Activated naive CD4-positive, alpha-beta T cell treated with anti-CD3 and anti-CD28 coated beads for 36 hours (primary cell): ENCODE measurements at regions not wholly inside any gene's neighbourhood (a gene's known extent, or its start where the extent isn't known, plus 50 kb on each side); places are given as distances from the start of the nearest gene placed in this dataset.

ENCODE experiments used
- CTCF ChIA-PET: fragments of 350-600 bp; sonication (Branson Sonifier 250); formaldehyde crosslinking; loops from one replicate; lab custom pipeline; 2021; ENCODE audit warnings: antibody characterized with exemption; lab: Charles Lee
- DNase-seq: peaks from one replicate; pipeline ENCODE4 v3.0.0-alpha.2; 2020
- H3K27ac Mint-ChIP-seq: one replicate; pipeline ENCODE4 v1.8.0; 2021; ENCODE audit warnings: mild to moderate bottlenecking, mixed read lengths
- H3K27me3 Mint-ChIP-seq: one replicate; pipeline ENCODE4 v1.8.0; 2021; ENCODE audit warnings: low read depth, mixed read lengths
- H3K36me3 Mint-ChIP-seq: one replicate; pipeline ENCODE4 v1.8.0; 2021; ENCODE audit warnings: low read depth, mixed read lengths
- H3K4me1 Mint-ChIP-seq: one replicate; pipeline ENCODE4 v1.8.0; 2021; ENCODE audit warnings: low read depth, mixed read lengths
- H3K4me3 Mint-ChIP-seq: one replicate; pipeline ENCODE4 v1.8.0; 2021; ENCODE audit warnings: mild to moderate bottlenecking, moderate library complexity, mixed read lengths
- H3K9me3 Mint-ChIP-seq: one replicate; pipeline ENCODE4 v1.8.0; 2021; ENCODE audit warnings: mixed read lengths
- intact Hi-C: fragments of 100-400 bp; cut with micrococcal nuclease; formaldehyde crosslinking; loops from one replicate; pipeline ENCODE4 v1.15.1; 2023

DNA sequence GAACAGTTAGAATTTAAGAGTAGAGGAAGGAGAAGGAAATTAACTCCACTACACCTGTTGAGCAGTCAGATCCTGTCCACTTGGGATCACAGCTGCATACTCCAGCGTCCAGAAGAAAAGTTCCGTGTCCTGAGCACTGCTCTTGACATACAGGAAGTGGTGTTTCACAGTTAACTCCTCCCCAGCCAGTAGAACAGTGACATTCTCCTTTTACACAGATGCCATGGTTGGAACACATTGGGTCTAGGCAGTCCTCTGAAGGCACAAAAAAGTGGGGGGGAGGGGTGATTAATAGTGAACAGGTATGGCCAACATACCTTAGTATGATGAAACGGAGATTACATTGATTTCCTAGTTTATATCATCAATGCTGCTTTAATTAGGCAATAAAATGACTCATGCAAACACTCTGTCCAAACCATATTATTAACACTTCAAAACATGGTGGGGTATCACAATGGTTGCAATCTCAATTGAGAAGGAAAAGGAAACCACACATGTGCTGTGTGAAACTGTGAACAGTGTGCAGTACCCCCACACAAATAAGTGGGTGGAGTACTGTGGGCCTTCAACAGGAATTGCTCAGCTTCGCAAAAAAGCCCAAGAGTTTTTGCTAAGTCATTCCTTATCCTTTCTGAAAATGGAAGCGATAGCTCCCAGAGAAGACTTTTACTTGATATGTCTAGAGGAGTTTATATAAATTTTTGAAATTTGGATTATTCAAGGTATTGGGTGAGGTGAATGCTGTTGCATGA lies 295.6 kb downstream of the SH2D1A start:
- Mint-ChIP-seq H3K4me1 (no peaks in the 10 kb centered on the region), H3K9me3 (no peaks in the 10 kb centered on the region), H3K27ac (no peak overlapping the region), H3K36me3 (peaks cover 2% of the 10 kb centered on the region), H3K27me3 (no peaks in the 10 kb centered on the region), H3K4me3 (no peak overlapping the region)
- CTCF ChIA-PET: no interaction called here
- no peak for DNase-seq
- intact Hi-C loops: no loop called here

DNA sequence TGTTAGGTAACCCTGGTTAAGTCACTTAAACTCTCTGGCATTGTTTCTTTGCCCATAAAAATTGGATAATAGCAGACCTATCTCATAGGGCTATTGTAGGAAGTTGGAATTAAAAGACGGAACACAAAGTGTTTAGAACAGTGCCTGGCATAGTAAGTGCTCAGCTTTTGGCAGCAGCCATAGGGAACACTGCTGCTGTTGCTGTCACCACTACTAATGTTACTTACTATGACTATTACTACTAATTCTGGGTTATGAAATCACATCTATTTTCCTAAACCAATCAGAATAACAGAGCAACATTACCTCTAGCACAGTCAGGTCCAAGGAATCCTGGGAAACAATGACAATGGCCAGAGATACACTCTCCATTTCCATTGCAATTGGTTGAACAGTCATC lies 300.0 kb downstream of the SH2D1A start:
- no peak overlapping the region for H3K27ac Mint-ChIP-seq
- no peak for DNase-seq
- H3K4me1 Mint-ChIP-seq: no peaks in the 10 kb centered on the region
- H3K27me3 Mint-ChIP-seq: no peaks in the 10 kb centered on the region
- H3K36me3 Mint-ChIP-seq: no peaks in the 10 kb centered on the region
- CTCF ChIA-PET: no interaction called here
- no peaks in the 10 kb centered on the region for H3K9me3 Mint-ChIP-seq
- H3K4me3 Mint-ChIP-seq: no peak overlapping the region
- intact Hi-C loops: no loop called here

DNA sequence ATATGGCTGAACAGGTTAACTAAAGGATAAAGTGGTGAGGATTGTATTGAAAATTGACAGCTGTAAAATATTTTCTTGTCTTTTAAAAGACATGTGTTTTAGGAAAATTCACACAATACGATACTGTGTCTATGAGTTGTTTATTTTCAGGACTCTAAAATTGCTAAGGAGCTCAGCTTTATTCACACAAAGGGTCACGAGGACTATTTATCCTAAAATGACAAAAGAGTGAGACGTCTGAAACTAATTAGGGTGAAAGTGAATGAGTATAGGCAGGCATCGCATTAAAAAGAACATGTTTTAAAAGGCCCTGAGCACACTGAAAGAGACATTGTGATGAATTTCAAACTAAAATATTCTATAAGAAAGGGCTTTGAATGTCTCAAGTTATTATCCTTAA lies 304.7 kb downstream of the SH2D1A start:
- Mint-ChIP-seq H3K4me1 (no peaks in the 10 kb centered on the region), H3K9me3 (no peaks in the 10 kb centered on the region), H3K27me3 (no peaks in the 10 kb centered on the region)

DNA sequence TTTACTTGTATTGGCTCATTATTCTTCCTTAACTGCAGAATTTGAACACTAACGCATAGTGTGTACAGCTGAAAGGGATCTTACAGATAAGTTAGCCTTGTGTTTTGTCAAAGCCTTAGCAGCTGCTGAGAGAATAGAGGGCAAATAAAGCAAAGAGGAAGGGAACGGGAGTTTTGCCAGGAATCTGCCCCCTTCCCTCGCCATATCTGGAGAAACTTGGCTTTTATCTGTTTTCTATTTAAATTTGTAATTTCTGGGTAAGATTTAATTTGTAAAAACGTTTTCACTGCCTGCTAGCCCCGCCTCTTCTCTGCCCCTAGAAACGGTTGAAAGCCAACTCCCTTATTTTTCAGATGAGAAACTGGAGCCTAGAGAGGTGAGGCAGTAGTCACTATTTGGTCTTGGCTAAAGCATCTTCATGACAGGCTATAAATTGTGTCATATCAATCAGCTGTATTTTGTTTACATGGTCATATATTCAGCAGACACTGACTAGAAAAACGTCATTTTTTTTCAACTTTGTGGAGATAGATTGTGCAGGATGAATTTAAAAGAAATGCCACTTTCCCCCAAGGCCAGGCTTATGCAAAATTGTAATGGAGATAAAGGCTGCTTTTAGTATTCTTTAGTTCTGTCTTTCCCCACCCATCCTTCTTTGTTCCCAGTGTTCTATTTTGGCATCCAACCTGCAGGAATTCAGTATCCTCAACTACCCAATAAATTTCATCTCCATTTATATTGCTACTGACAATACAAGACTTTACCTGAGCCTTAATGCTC lies 319.4 kb downstream of the SH2D1A start:
- Mint-ChIP-seq H3K4me3 (no peak overlapping the region), H3K27me3 (no peaks in the 10 kb centered on the region), H3K4me1 (peaks cover 4% of the 10 kb centered on the region), H3K9me3 (no peaks in the 10 kb centered on the region), H3K36me3 (no peaks in the 10 kb centered on the region), H3K27ac (no peak overlapping the region)
- intact Hi-C loops: no loop called here
- no peak for DNase-seq
- CTCF ChIA-PET: interaction anchor here (0.7 kb wide), 1 partner anchor 942 kb away, joined by 3 read pairs; no protein-coding TSS in a partner anchor

More for the DNA sequence above, 304.7 kb downstream of the SH2D1A start:
- DNase-seq: no peak
- Mint-ChIP-seq H3K27ac (no peak overlapping the region), H3K36me3 (no peaks in the 10 kb centered on the region), H3K4me3 (no peak overlapping the region)
- intact Hi-C loops: no loop called here
- CTCF ChIA-PET: no interaction called here

DNA sequence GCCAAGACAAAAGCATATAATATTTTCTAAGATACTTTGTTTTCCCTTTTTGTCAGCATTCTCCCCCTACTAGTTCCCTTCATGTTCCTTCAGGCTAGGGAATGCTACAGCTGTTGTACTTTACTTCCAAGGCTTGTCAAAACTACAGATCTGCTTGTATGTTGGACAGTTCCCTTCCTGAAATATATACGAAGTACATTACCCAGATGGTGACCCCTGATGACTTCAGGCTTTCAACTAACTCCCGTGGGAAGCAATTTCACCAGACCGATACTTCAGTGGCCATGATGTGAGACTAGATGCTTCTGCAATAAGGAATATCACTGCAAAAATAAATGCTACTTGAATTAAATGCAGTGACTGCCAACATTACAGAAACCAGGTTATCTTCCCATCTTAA lies 332.8 kb downstream of the SH2D1A start:
- H3K9me3 Mint-ChIP-seq: no peaks in the 10 kb centered on the region
- DNase-seq: no peak
- no peaks in the 10 kb centered on the region for H3K36me3 Mint-ChIP-seq
- intact Hi-C loops: no loop called here
- H3K27me3 Mint-ChIP-seq: no peaks in the 10 kb centered on the region
- CTCF ChIA-PET: no interaction called here
- no peak overlapping the region for H3K4me3 Mint-ChIP-seq
- no peaks in the 10 kb centered on the region for H3K4me1 Mint-ChIP-seq
- no peak overlapping the region for H3K27ac Mint-ChIP-seq

DNA sequence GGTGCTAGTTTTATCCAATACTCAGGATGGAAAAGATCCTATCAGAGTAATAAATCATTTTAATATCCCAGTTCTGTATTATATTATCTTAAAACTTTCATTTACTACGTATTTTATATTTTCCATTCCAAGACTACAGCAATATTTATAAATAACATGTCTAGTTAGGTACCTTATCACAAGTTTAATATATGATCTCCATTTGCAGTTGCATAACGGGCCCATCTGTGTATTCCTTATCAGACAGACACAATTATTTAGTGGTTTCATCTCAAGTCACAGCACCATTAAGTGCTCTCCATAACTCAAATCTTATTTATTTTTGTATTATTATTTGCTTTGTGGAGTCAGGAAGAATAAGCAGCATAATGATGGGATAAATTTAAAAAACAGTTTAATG lies 333.9 kb downstream of the SH2D1A start:
- H3K9me3 Mint-ChIP-seq: peaks cover 6% of the 10 kb centered on the region
- no peaks in the 10 kb centered on the region for H3K4me1 Mint-ChIP-seq
- H3K4me3 Mint-ChIP-seq: no peak overlapping the region
- no peak overlapping the region for H3K27ac Mint-ChIP-seq
- H3K36me3 Mint-ChIP-seq: no peaks in the 10 kb centered on the region
- intact Hi-C loops: no loop called here
- CTCF ChIA-PET: no interaction called here
- H3K27me3 Mint-ChIP-seq: no peaks in the 10 kb centered on the region
- DNase-seq: no peak

DNA sequence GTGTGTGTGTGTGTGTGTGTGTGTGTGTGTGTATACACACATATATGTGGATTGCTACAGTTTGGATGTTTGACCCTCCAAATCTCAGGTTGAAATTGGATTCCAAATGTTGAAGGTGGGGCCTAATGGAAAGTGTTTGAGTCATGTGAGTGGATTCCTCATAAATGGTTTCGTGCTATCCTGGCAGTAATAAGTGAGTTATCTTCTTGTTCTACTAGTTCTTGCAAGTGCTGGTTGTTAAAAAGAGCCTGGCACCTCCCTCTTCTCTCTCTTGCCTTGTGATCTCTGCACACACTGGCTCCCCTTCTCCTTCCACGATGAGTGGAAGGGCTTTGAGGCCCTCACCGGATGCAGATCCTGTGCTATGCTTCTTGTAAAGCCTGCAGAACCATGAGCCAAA lies 344.1 kb downstream of the SH2D1A start:
- Mint-ChIP-seq H3K27me3 (no peaks in the 10 kb centered on the region), H3K27ac (no peak overlapping the region), H3K4me3 (no peak overlapping the region), H3K9me3 (peaks cover 5% of the 10 kb centered on the region), H3K36me3 (no peaks in the 10 kb centered on the region), H3K4me1 (no peaks in the 10 kb centered on the region)
- CTCF ChIA-PET: interaction anchor here (0.6 kb wide), 1 partner anchor 44 kb away, joined by 3 read pairs; no protein-coding TSS in a partner anchor
- intact Hi-C loops: no loop called here
- no peak for DNase-seq

DNA sequence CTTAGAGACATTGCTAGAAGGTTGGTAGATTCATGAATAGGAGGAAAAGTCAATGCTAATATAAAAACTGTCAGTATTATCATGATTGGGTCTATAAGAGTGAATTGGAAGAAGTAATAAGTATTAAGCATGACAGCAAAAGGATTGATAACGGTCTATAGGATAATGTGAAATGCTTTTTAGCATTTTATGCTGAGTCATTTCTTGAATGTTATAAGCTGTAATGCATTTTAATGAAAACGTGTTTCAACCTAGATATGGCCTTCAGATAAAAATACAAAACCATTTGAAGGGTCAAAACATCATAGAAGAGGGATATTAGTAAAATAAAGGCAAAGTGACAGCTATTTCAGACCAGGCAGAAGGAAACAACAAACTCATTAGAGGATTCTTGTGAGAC lies 353.5 kb downstream of the SH2D1A start:
- H3K27ac Mint-ChIP-seq: no peak overlapping the region
- DNase-seq: no peak
- no peak overlapping the region for H3K4me3 Mint-ChIP-seq
- H3K27me3 Mint-ChIP-seq: no peaks in the 10 kb centered on the region
- H3K9me3 Mint-ChIP-seq: no peaks in the 10 kb centered on the region
- H3K36me3 Mint-ChIP-seq: no peaks in the 10 kb centered on the region
- peaks cover 1% of the 10 kb centered on the region for H3K4me1 Mint-ChIP-seq
- CTCF ChIA-PET: no interaction called here
- intact Hi-C loops: no loop called here

DNA sequence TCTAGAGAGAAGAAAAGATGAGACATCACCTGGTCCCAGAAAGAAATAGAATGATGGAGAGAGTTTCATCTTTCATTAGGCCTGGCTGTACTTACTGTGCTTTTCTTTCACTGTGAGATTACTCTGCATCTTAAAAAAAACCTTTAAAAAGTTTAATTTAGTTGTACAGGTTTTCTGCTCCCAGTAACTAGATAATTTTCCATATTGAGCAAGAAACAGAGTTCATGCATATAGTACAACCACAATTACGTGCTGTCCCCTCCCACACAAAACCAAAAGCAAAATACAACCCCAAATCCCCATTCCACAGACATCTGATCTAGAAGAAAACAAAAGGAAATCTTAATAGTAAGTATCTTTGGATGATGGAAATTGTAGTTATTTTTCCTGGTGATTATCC lies 371.2 kb downstream of the SH2D1A start:
- H3K4me3 Mint-ChIP-seq: no peak overlapping the region
- intact Hi-C loops: no loop called here
- CTCF ChIA-PET: no interaction called here
- DNase-seq: no peak
- no peak overlapping the region for H3K27ac Mint-ChIP-seq
- no peaks in the 10 kb centered on the region for H3K27me3 Mint-ChIP-seq
- no peaks in the 10 kb centered on the region for H3K9me3 Mint-ChIP-seq
- no peaks in the 10 kb centered on the region for H3K36me3 Mint-ChIP-seq
- H3K4me1 Mint-ChIP-seq: peaks cover 4% of the 10 kb centered on the region

DNA sequence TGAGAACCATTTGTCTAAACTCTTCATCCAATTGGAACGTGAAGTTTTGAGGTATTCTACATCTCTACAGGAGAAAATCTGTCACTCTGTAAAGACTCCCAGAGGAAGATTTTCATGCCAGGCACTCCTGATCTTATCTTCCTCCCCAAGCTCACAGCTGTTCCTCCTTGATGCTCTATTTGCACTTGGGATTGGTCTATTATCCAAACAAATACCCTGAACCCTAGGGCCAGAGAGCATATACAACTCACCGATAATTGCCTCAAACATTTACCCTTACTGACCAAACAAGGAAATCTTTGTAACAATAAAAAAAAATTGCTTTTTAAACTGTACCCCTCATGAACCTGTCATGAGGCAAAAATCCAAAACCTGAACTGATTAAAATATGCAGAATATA lies 372.7 kb downstream of the SH2D1A start:
- H3K4me1 Mint-ChIP-seq: peaks cover 4% of the 10 kb centered on the region
- no peaks in the 10 kb centered on the region for H3K9me3 Mint-ChIP-seq
- H3K4me3 Mint-ChIP-seq: no peak overlapping the region
- CTCF ChIA-PET: no interaction called here
- no peak for DNase-seq
- no peaks in the 10 kb centered on the region for H3K36me3 Mint-ChIP-seq
- intact Hi-C loops: no loop called here
- no peaks in the 10 kb centered on the region for H3K27me3 Mint-ChIP-seq
- H3K27ac Mint-ChIP-seq: no peak overlapping the region

DNA sequence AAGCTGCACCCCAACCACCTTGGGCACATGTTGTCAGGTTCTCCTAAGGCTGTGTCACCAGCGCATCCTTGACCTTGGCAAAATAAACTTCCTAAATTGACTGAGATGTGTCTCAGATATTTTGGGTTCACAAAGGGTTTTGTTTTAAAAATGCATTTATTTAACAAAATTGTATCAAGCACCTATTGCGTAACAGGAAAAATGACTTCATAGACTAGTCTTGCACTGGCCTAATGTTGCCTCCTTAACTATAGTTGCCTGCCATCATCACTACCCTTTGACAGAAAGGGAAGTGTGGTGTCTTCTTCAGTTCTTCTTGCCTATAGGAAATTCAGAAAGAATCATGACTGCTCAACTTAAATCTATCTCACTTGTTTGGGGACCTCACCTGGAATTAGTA lies 374.2 kb downstream of the SH2D1A start:
- CTCF ChIA-PET: no interaction called here
- intact Hi-C loops: no loop called here
- Mint-ChIP-seq H3K9me3 (no peaks in the 10 kb centered on the region), H3K27me3 (no peaks in the 10 kb centered on the region), H3K4me1 (peaks cover 6% of the 10 kb centered on the region), H3K36me3 (no peaks in the 10 kb centered on the region), H3K27ac (no peak overlapping the region), H3K4me3 (no peak overlapping the region)
- DNase-seq: no peak

DNA sequence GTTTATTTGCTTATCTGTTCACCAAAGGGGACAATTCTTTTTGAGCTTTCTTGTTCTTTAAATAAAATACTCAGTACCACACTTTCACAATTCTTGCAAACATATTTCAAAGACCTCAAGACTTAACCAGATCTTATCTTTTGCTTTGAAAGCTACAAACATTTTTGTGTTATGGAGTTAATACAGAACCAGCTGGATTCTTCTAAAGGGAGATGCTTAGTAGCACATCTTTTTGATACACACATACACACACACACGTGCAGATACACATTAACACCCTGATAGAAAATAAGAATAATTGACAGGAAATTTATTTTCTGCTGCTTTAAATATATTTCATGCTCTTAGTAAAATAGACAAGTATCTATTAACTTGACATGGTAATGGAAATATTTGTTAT lies 379.1 kb downstream of the SH2D1A start:
- H3K4me1 Mint-ChIP-seq: peaks cover 20% of the 10 kb centered on the region
- H3K27ac Mint-ChIP-seq: no peak overlapping the region

DNA sequence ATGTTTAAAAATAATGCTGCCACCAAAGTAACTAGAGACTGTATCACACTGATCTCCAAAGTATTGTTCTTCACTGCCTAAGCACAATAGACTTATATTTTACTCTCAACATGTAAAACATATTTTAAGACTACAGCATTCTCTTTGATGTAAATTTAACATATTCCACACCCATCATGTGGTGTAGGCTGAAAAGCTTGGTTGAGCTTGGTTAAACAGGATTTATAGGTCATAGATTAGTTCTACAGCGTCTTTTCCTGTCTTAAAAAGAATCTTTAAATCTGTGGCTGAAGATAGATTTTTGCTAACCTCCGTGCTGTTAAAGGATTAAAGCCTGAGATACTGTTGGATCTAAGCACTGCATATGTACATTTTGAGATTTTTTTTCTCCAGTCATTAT lies 379.9 kb downstream of the SH2D1A start:
- Mint-ChIP-seq H3K4me1 (peaks cover 23% of the 10 kb centered on the region), H3K4me3 (no peak overlapping the region), H3K27me3 (no peaks in the 10 kb centered on the region), H3K36me3 (no peaks in the 10 kb centered on the region), H3K27ac (peak overlapping the region; percentile 46), H3K9me3 (no peaks in the 10 kb centered on the region)
- intact Hi-C loops: loop anchor here (5.0 kb wide), 3 partner anchors 111 to 509 kb away; no protein-coding TSS in a partner anchor
- no peak for DNase-seq
- CTCF ChIA-PET: no interaction called here

More for the DNA sequence above, 379.1 kb downstream of the SH2D1A start:
- Mint-ChIP-seq H3K27me3 (no peaks in the 10 kb centered on the region), H3K36me3 (no peaks in the 10 kb centered on the region), H3K9me3 (no peaks in the 10 kb centered on the region), H3K4me3 (no peak overlapping the region)
- DNase-seq: no peak
- CTCF ChIA-PET: no interaction called here
- intact Hi-C loops: loop anchor here (5.0 kb wide), 3 partner anchors 112 to 508 kb away; no protein-coding TSS in a partner anchor
